ENCODE measurements at regions not wholly inside any gene's neighbourhood (a gene's known extent, or its start where the extent isn't known, plus 50 kb on each side); places are given as distances from the start of the nearest gene placed in this dataset.

DNA sequence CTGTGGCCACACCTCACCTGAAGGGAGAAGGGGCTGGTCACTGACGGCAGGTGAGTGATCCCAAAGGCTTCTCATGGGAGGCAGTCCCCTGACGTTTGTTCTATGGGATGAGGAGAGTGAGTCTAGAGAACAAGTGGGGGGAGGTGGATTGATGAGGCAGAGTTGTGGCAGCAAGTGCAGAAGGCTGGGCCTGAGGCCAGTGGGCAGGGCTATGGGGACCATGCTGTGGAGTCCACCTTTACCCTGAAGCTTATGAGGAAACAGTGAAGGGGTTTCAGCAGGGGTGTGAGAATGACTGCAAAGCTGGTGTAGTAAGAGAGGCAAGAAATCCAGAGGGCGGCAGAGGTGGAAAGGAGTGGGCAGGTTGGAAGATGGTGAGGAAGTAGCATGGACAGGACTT, 96.9 kb upstream of the PFN2 start:
- DNase-seq (ENCODE audit: low spot score): no peak

DNA sequence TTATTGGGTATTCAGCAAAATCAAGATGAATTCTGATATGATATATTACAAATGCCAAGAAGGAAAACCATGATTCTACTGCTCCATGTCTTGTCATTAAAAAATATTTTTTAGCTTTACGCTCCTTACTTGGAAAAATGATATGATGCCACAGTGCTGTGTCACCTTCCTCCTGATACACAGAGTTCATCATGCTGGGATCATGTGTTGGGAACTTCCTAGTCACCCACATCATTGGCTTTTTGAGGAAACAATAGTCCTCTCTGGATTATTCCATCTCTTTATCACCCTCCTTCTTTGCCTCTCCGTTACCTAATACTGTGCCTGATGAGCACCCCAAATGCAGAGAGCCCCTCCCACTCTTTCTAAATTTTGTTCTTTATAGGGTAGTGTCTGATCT, 94.3 kb upstream of the PFN2 start:
- no peak for DNase-seq (ENCODE audit: low spot score)

DNA sequence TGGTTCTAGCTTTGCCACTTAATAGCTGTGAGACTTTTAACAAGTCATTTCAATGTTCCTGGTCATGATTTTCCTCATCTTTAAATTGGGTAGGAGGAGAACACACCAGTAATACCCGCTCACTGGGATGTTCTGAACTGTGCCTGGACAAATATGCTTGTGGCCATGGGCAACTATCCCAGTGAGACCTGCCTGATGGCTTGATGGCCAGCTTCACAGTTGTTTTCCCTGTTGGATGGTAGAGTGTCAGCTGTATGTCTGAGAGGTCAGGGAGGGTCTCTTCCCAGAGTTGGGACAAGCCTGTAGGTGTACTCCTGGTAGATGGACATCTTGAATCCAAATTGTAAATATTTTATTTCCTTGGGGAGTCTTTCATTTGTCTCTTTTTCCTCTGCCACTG, 92.5 kb upstream of the PFN2 start:
- no peak for DNase-seq (ENCODE audit: low spot score)

DNA sequence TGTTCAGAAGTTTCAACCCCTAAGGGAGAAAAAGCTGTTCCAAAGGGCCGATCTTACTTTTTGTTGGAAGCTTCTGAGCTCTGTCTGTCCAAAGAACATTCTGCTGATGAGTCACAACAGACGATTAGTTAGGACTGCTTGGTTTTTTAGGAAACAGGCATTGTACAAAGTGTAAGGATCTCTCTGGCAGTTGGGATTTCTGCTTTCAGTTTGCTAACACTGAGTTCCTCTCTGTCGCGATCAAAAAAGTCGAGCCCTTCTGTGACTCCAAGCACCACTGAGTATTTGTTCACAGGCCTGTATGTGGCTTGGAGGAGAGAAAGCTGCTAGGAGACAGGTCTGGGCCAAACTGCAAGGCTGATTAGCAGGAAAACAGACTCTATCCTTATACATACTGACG, 91.8 kb upstream of the PFN2 start:
- DNase-seq (ENCODE audit: low spot score): no peak

DNA sequence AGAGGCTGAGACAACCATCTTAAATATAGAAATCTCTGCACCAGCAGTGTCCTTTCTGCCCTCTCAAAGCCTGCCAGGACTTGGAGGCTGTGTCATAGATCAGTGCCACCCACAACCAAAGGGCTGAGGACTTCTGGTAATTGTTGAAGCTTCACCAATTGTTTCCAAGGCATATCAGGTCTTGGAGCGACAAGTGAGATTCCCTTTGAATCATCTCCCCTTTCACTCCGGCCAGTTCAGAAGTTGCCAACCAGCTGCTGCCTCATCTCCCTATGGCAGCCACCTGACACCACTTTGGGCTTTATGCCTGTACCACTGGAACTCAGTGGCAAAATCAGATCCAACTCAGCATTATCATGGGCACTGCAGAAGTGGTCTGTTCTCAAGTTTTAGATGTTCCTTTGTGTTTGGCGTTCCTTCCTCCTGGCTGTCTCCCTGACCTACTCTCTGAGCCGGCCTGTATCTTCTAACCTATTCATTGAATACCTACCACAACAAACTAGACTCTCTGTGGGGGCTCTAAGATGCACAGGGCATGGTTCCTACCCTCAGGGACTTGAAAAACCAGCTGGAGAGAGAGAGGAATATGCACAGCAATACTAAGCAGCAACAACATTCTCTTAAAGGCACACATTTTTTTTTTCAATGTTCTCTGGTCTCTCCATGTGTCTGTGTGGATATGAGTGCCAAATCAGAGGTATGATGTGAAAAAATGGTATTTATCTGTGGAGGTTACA, 90.8 kb upstream of the PFN2 start:
- DNase-seq (ENCODE audit: low spot score): no peak

DNA sequence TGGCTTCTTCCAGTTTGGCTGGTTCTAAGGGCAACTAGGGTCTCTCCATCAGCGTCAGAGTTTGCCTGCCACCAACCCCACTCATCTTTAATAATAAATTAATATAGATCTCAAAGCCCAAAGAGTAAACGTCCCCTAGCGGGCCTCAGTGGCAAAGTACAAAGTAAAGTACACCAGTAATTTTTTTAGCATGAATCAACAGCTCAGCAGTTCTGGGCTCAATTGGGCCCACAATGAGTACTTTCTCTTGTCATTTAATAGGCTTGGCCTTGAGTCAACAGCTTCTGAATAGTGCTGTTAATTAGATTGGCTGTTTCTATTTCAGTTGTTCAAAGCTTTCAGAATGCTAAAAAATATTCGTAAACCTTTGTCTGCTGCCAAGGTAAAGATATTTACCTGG, 89.0 kb upstream of the PFN2 start:
- DNase-seq (ENCODE audit: low spot score): no peak

DNA sequence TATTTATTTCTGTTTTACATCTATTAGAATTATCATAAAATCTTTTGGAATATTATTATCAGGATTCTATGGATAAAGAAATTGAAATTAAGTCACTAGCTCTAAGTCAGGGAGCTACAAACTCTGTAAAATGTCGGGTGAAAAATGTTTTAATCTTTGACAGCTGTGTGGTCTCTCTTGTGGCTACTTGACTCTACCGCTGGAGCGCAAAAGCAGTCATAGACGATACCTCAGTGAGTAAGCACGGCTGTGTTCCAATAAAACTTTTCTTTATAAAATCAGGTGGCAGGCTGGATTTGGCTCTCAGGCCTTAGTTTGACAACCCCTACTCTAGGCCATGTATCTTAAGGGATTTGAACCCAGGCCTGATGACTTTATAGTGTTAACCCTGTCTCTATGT, 88.5 kb upstream of the PFN2 start:
- no peak for DNase-seq (ENCODE audit: low spot score)

DNA sequence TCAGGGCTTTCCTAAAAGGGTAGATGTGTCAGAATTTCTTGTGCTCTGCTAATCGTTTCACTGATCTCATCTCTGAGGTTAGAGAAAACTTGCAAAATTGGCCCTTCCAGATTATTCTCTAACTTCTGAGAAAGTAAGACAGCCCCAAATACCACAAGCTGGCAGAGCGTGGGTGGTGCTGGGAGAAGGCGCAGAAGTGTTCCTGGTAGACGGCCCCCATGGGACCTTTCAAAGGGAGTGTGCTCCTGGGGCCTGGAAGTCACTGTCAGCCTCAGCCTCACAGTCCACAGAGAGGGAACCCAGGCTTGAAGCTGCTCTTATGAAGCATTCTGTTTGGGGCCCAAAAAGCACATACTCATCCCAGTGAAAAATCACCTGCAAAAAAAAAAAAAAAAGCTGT, 86.5 kb upstream of the PFN2 start:
- no peak for DNase-seq (ENCODE audit: low spot score)

DNA sequence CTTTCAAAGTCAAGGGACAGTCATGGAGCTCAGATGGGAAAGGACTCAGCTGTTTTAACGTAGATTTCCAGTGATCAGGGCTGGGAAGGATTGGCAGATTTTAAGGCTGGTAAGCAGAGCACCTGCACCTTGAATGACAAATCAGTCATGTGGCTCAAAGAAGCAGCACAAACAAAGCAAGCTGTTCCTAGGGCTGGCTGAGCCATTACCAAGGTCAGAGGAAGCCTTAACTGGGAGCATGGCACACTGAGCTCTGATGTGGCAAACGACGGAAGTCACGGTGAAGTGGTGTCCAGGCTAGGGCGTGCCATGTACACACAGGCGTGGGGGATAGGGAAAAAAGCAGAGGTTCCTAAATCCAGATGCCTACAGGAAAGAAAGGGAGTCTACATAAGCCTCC, 84.6 kb upstream of the PFN2 start:
- DNase-seq (ENCODE audit: low spot score): no peak

DNA sequence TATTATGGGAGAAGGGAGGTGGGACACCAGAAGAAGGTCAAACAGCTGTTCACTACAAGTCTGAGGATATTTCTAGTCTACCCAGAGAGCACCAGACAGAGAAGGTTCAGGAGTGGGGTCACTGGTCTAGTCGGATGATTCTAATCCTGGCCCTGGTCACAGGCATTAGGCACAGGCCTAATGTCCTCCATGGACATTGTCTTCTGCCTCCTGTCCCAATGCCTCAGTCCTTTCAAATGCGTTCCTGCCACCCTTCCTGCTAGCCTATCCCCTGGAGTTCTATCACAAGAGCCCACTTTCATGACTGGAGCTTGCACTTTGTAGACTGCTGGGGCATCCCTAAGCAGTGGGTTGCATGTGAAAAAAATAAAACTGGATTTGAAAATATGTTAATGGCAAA, 83.9 kb upstream of the PFN2 start:
- no peak for DNase-seq (ENCODE audit: low spot score)

DNA sequence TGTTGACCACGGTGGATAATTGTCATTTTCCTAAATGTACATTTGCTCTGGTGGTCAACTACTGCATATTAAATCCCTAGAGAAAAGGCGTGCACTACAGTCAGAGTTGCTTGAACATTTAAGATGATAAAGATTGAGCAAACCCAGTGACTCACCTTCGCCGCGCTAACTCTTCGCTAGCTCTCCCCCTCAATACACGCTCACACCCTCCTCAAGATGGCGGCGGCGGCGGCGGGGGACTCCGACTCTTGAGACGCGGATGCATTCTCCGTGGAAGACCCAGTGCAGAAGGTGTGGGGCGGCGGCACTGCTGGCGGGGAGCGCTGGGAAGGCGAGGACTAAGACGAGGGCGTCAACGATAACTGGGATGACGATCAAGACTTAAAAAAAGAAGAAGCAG, 79.8 kb upstream of the PFN2 start:
- no peak for DNase-seq (ENCODE audit: low spot score)

DNA sequence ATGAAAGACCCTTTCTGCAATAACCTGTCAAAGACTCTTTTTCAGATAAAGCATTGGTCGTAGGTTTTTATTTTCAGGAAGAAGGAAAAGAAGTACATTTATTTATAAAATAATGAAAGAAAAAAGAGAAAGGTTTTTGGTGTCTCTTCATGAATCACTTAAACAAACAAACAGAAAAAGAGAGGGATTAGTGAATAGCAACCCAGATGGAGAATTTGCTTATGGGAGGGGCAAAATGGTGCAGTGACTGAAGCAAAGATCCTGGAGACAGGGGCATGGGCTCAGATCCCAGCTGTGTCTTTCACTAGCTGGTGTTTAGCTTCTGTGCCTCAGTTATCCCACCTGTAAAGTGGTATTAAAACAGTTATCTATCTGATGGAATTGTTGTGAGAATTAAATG, 78.6 kb upstream of the PFN2 start:
- DNase-seq (ENCODE audit: low spot score): no peak

DNA sequence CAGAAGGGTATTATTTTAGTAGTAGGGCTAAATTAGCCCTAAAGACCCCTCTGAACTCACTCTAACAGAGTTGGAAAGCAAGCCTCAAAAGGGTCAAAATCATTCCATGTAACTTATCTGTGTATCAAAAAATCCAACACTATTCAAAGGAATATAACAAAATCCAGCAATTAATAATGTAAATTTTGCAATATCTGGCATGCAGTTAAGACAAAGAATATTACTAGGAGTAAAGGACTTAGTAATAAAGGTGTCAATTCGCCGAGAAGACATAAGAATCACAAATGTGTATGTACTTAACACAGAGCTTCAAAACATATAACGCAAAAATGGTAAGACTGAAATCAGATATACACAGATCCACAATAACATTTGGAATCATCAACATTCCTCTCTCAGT, 71.2 kb upstream of the PFN2 start:
- no peak for DNase-seq (ENCODE audit: low spot score)

DNA sequence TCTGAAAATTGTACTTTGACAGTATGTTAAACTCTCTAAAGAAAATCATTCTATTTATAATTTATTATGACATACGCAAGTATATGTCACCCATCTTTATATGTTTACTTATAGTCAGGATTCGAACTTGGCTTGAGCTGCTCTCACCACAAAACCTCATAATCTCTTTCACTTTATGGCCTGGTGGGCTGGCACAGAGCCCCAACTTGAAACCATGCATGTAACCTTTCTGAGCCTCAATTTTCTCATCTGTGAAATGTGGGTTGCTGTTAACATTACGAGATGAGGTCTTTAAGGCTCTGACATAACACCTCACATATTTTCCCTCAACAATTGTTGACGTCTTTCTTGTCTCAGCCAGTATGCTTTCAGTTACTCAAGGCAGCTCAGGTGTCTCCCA, 69.4 kb upstream of the PFN2 start:
- DNase-seq (ENCODE audit: low spot score): no peak

DNA sequence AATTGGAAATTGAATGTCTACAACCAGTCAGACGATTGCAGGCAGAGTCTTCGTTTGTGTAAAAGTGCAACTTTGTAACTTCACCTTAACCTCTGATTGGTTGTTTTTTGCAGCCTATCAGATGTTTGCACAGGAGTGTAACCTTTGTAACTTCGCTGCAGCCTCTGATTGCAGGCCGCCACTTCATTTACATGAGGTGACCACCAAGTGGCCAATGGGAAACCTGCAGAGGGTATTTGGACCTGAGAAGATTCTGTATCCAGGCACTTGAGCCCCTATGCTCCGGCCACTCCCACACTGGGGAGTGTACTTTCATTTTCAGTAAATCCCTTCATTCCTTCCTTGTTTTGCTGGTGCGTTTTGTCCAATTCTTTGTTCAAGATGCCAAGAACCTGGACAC, 68.1 kb upstream of the PFN2 start:
- DNase-seq (ENCODE audit: low spot score): no peak

DNA sequence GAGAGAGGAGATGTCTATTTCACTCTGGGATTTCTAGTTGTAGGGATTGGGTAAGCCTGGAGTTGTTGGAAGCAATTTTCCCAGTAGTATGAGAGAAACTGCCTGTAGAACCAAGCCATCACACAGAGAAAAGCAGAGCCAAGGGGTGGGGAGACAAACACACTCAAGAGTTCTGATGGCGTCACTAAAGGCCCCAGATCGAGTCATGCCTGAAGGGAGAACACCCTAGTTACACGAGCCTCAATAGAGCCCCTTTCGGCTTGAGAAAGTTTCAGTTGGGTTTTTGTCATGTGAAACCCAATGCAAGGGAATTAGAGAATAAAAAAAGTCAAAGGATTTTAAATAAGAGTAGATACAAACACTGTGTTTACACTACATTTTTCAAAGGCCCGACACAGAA, 66.1 kb upstream of the PFN2 start:
- no peak for DNase-seq (ENCODE audit: low spot score)

DNA sequence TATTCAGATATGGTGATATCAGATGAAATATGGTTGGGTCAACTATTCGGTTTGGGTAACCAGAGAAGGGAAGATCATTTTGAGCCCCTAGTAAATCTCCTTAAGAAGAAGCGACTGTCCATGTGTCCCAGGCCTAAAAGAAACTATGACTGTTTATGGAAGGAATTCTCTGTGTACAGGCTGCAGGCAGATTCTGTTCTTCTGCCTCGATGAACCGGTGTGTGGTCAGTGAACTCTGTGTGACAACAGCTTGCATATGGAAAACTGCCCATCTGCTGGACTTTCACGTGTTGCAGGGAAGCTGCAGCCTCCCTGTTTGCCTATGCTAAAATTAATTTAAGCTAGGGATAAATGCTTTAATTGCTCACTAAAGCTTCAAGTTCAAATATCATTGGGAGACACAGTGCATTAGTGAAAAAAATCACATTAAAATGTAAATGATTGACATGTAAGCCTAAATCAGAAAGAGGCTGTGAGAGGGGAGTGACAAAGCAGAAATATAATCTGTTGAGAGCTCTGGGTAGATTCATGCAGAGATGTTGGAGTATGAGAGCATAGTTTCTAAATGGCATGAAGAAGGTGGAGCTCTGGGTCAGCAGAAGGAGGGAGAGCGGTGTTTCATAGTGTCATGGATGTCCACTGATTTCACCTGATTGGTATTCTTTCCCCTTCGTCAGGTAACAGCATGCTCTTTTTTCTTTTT, 65.4 kb upstream of the PFN2 start:
- DNase-seq (ENCODE audit: low spot score): no peak

DNA sequence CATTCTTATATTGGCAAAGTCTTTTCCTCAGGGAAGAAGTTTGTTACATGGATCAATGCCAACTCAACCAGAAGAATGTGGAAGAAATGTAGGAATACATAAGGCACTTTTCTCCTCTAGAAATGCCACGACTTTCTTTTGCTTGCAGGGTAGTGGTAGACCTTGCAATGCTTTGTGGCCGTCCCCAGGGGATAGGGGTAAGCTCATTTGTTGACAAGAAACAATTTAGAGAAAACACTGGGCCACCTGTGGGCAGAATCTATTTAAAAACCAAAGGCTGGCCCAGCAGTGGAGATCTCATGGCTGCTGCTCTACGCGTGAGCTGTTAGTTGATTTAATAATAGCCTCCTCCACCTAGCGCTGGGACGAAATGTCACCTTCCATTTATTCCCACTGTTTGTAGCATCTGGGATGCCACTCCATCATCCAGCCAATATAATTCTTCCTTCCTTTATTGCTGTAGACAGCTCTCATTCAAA, 64.6 kb upstream of the PFN2 start:
- peak; percentile 16 for DNase-seq (ENCODE audit: low spot score)

DNA sequence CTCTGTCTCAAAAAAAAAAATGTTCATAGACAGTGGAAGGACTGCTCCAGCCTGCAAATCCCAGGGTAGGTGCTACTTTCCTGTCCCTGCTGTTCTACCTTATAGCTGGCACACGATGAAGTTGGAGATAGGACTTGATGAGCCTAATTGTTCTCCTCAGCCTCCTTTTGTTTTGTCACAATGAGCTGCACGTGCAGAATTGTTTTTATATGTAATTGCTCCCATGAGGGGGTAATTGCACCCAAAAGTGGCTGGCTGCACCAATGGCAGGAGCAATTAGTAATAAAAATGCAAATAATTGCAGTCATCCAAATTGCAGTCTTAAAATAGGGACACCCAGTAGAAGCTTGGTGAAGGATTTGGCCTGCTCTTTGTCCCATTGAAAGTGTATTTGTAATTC, 63.0 kb upstream of the PFN2 start:
- DNase-seq (ENCODE audit: low spot score): no peak

DNA sequence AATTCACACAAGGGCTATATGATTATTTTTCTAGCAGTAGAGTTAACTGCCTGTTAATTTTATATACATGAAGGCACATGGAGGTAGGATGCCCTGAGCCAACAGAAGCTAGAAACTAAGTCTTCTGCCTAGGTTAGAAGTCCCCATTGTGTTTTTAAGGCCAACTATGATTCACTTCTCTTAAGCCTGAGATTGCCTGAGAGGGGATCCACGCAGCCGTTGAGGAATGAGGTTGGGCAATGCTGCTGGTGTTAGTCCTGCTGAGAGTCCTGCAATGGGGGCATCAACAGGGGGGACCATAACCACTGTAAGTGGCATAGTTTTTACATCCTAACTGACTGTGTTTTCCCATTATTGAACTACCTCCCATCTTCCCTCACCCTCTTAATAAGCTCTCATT, 60.1 kb upstream of the PFN2 start:
- no peak for DNase-seq (ENCODE audit: low spot score)

DNA sequence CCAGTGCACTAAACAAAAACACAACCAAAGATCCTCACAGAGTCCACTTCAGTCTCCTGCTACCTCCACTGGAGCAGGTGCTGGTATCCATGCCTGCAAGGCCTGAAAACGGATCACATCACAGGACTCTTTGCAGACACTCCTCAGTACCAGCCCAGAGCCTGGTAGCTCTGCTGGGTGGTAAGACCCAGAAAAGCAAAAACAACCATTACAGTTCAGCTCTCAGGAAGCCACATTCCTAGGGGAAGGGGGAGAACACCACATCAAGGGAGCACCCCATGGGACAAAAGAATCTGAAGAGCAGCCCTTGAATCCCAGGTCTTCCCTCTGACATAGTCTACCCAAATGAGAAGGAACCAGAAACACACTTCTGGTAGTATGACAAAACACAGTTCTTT, 52.5 kb upstream of the PFN2 start:
- no peak for DNase-seq (ENCODE audit: low spot score)

DNA sequence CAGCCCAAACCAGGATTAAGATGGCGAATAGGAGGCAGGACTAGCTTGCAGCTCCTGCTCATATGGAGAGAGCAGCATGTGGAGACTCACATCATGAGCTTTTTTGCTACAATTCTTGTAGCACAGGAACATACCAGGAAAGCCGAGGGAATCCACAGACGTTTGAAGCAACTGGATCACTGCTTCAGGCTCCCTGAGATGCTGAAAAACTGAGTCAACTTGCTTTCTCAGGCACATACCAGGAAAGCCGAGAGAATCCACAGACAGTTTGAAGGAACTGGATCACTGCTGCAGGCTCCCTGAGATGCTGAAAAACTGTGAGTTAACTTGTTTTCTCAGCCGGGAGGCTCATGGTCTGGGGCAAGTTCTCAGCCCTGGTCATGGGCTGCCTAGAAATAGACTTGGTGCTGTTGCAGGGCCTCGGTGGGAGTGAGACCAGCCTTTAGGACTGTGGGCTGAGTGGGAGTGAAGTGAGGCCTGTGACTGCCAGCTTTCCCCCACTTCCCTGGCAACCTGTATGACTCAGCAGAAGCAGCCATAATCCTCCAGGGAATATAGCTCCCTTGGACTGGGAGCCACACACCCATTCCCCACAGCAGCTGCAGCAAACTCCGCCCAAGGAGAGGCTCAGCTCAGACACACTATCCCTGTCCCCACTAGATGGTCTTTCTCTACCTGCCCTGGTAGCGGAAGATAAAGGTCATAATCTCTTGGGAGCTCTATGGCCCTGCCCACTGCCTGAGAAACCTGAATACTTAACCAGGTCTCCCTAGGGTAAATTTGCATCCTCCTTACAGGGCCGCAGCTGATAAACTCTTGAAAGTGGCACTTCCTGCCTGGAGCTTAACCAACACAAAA, 51.9 kb upstream of the PFN2 start:
- DNase-seq (ENCODE audit: low spot score): peak; percentile 38

DNA sequence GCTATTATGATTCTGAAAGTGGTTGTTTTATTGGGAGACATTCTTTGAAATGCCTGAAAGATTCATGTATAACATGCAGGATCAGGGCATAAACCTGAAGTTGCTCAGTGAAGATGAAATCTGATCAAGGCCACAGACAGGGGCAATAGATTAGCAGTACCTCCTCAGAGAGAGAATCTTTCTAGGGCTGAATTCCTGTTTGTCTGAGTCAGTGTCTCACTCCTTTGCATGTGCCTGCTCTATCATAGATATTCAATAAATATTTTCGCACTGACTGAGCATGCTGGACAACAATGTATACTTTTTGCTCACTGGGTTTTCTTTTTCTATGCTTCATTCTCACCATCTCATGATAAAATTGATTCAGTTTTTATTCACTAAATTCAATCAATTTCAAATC, 49.8 kb upstream of the PFN2 start:
- no peak for DNase-seq (ENCODE audit: low spot score)

All from NAMALWA (cell line).